Activated naive CD4-positive, alpha-beta T cell treated with anti-CD3 and anti-CD28 coated beads, Interleukin-2, amount 10 ng/mL, durations not matched to agents 7 days and 5 days (primary cell): ENCODE measurements at regions not wholly inside any gene's neighbourhood (a gene's known extent, or its start where the extent isn't known, plus 50 kb on each side); places are given as distances from the start of the nearest gene placed in this dataset.

Source experiments
- CTCF ChIA-PET: fragments of 350-600 bp; sonication (Branson Sonifier 250); formaldehyde crosslinking; loops from one replicate; lab custom pipeline; 2021; ENCODE audit warnings: antibody characterized with exemption; lab: Charles Lee
- DNase-seq: peaks from one replicate; pipeline ENCODE4 v3.0.0-alpha.2; 2020
- H3K27ac Mint-ChIP-seq: one replicate; pipeline ENCODE4 v1.8.0; 2021; ENCODE audit warnings: mild to moderate bottlenecking, moderate library complexity, mixed read lengths
- H3K27me3 Mint-ChIP-seq: one replicate; pipeline ENCODE4 v1.8.0; 2021; ENCODE audit warnings: mild to moderate bottlenecking, mixed read lengths
- H3K36me3 Mint-ChIP-seq: one replicate; pipeline ENCODE4 v1.8.0; 2021; ENCODE audit warnings: mixed read lengths
- H3K4me1 Mint-ChIP-seq: one replicate; pipeline ENCODE4 v1.8.0; 2021; ENCODE audit warnings: mixed read lengths
- H3K4me3 Mint-ChIP-seq: one replicate; pipeline ENCODE4 v1.8.0; 2021; ENCODE audit warnings: mild to moderate bottlenecking, moderate library complexity, mixed read lengths
- H3K9me3 Mint-ChIP-seq: one replicate; pipeline ENCODE4 v1.8.0; 2021; ENCODE audit warnings: mixed read lengths

GRCh38 chr4:11149612-11150259 lies 279.0 kb downstream of the HS3ST1 start:
- no peak for DNase-seq
- no peaks in the 10 kb centered on the region for H3K27me3 Mint-ChIP-seq
- H3K4me1 Mint-ChIP-seq: no peaks in the 10 kb centered on the region
- H3K36me3 Mint-ChIP-seq: no peaks in the 10 kb centered on the region
- H3K27ac Mint-ChIP-seq: no peak overlapping the region
- CTCF ChIA-PET: no interaction called here
- H3K9me3 Mint-ChIP-seq: no peaks in the 10 kb centered on the region
- no peak overlapping the region for H3K4me3 Mint-ChIP-seq

GRCh38 chr4:11139871-11140270 lies 288.8 kb downstream of the HS3ST1 start:
- CTCF ChIA-PET: no interaction called here
- H3K4me1 Mint-ChIP-seq: no peaks in the 10 kb centered on the region
- no peaks in the 10 kb centered on the region for H3K36me3 Mint-ChIP-seq
- no peaks in the 10 kb centered on the region for H3K27me3 Mint-ChIP-seq
- H3K4me3 Mint-ChIP-seq: no peak overlapping the region
- no peak overlapping the region for H3K27ac Mint-ChIP-seq
- no peak for DNase-seq
- peaks cover 2% of the 10 kb centered on the region for H3K9me3 Mint-ChIP-seq

DNA sequence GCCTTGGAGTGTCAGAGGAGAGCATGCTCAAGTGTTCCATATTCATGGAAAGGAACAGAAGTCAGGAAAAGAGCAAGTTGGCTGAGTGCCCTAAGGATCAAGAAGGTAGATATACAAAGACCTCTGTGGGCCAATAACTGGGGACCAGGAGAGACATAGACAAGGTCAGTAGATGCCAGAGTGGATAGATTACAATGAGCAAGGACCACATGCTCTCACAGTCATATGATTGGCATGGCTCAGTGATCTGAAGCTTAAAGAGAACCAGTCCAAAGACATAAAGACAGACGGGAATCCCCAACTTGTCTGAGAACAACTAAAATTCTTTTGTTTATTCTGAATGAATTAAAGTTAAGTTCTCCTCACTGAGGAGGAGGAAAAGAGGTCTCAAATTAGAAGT lies 289.7 kb downstream of the HS3ST1 start:
- no peaks in the 10 kb centered on the region for H3K4me1 Mint-ChIP-seq
- H3K36me3 Mint-ChIP-seq: no peaks in the 10 kb centered on the region
- H3K9me3 Mint-ChIP-seq: peaks cover 2% of the 10 kb centered on the region
- H3K27me3 Mint-ChIP-seq: no peaks in the 10 kb centered on the region
- no peak overlapping the region for H3K4me3 Mint-ChIP-seq
- DNase-seq: no peak
- CTCF ChIA-PET: no interaction called here
- no peak overlapping the region for H3K27ac Mint-ChIP-seq

- H3K4me3 Mint-ChIP-seq: no peak overlapping the region
- peaks cover 1% of the 10 kb centered on the region for H3K9me3 Mint-ChIP-seq
- H3K36me3 Mint-ChIP-seq: no peaks in the 10 kb centered on the region
- DNase-seq: no peak
- H3K4me1 Mint-ChIP-seq: no peaks in the 10 kb centered on the region
- H3K27ac Mint-ChIP-seq: no peak overlapping the region
- CTCF ChIA-PET: no interaction called here
- H3K27me3 Mint-ChIP-seq: no peaks in the 10 kb centered on the region
These were observed 294.0 kb downstream of the HS3ST1 start for GRCh38 chr4:11134705-11135104.

DNA sequence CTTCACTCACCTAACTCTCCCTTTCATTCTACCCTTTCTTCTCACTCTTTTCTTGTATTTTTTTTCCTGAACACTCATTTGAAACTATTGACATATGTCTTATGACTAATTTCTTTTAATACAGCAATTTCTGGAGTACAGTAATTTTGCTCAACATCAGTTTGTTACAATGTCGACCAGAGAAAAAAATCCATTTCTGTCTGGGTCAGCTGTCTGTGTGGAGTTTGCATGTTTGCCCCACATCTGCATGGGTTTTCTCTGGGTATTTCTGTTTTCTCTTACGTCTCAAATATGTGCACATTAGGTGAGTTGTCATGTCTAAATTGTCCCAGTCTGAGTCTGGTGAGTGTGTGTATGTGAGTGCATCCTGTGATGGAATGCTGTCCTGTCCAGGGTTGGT lies 294.8 kb downstream of the HS3ST1 start:
- H3K9me3 Mint-ChIP-seq: peaks cover 1% of the 10 kb centered on the region
- no peak overlapping the region for H3K4me3 Mint-ChIP-seq
- no peak overlapping the region for H3K27ac Mint-ChIP-seq
- DNase-seq: no peak
- CTCF ChIA-PET: no interaction called here
- no peaks in the 10 kb centered on the region for H3K4me1 Mint-ChIP-seq
- no peaks in the 10 kb centered on the region for H3K27me3 Mint-ChIP-seq
- no peaks in the 10 kb centered on the region for H3K36me3 Mint-ChIP-seq

- H3K27me3 Mint-ChIP-seq: no peaks in the 10 kb centered on the region
- H3K4me3 Mint-ChIP-seq: no peak overlapping the region
- H3K9me3 Mint-ChIP-seq: peaks cover 1% of the 10 kb centered on the region
- no peaks in the 10 kb centered on the region for H3K4me1 Mint-ChIP-seq
- CTCF ChIA-PET: no interaction called here
- DNase-seq: no peak
- no peaks in the 10 kb centered on the region for H3K36me3 Mint-ChIP-seq
- H3K27ac Mint-ChIP-seq: no peak overlapping the region
These were observed 296.2 kb downstream of the HS3ST1 start for GRCh38 chr4:11132478-11132877.

DNA sequence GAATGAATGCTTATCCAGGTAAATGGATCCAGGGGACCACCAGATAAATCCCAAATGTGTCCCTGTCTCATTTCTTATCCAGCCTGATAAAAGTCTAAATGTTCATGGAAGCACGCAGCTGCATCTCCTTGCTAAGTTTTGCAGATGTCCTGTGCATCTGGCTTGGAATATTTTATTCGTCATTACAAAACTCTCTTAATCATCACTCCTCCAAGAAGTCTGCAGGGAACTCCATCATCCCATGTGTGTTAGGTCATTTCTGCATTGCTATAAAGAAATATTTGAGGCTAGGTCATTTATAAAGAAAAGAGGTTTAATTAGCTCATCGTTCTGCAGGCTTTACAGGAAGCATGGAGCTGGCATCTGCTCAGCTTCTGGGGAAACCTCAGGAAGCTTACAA lies 297.2 kb downstream of the HS3ST1 start:
- no peak overlapping the region for H3K4me3 Mint-ChIP-seq
- peaks cover 1% of the 10 kb centered on the region for H3K9me3 Mint-ChIP-seq
- CTCF ChIA-PET: no interaction called here
- H3K27ac Mint-ChIP-seq: no peak overlapping the region
- no peaks in the 10 kb centered on the region for H3K4me1 Mint-ChIP-seq
- no peak for DNase-seq
- no peaks in the 10 kb centered on the region for H3K27me3 Mint-ChIP-seq
- no peaks in the 10 kb centered on the region for H3K36me3 Mint-ChIP-seq

GRCh38 chr4:11130195-11130970 lies 298.3 kb downstream of the HS3ST1 start:
- Mint-ChIP-seq H3K9me3 (peaks cover 1% of the 10 kb centered on the region), H3K36me3 (no peaks in the 10 kb centered on the region), H3K4me3 (no peak overlapping the region), H3K27ac (no peak overlapping the region), H3K27me3 (no peaks in the 10 kb centered on the region), H3K4me1 (no peaks in the 10 kb centered on the region)
- DNase-seq: no peak
- CTCF ChIA-PET: no interaction called here

GRCh38 chr4:11120435-11120834 lies 308.3 kb downstream of the HS3ST1 start:
- Mint-ChIP-seq H3K36me3 (no peaks in the 10 kb centered on the region), H3K4me1 (no peaks in the 10 kb centered on the region), H3K27me3 (no peaks in the 10 kb centered on the region), H3K9me3 (no peaks in the 10 kb centered on the region), H3K4me3 (no peak overlapping the region), H3K27ac (no peak overlapping the region)
- CTCF ChIA-PET: no interaction called here
- no peak for DNase-seq

DNA sequence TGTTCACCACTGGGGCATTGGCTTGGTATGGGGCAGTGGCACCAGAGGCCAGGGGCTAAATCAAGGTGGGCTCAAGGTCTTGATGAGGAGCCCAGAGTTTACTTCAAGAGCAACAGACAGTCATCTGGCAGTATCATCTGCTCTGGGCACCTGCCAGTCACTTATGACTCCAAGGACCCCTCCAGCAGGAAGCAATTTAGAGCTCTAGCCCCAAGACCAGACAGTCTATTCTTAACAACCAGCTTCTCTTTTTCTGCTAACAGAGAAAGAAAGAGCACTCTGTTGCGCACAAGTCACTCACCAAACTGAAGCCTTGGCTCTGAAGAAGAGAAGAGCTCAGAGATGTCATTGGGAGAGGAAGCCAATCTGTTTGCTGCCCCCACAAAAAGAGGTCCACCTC lies 309.2 kb downstream of the HS3ST1 start:
- H3K27ac Mint-ChIP-seq: no peak overlapping the region
- no peak overlapping the region for H3K4me3 Mint-ChIP-seq
- CTCF ChIA-PET: no interaction called here
- H3K9me3 Mint-ChIP-seq: no peaks in the 10 kb centered on the region
- H3K36me3 Mint-ChIP-seq: no peaks in the 10 kb centered on the region
- DNase-seq: no peak
- no peaks in the 10 kb centered on the region for H3K27me3 Mint-ChIP-seq
- H3K4me1 Mint-ChIP-seq: no peaks in the 10 kb centered on the region

GRCh38 chr4:11118513-11118912 lies 310.2 kb downstream of the HS3ST1 start:
- no peaks in the 10 kb centered on the region for H3K27me3 Mint-ChIP-seq
- no peak overlapping the region for H3K27ac Mint-ChIP-seq
- H3K36me3 Mint-ChIP-seq: no peaks in the 10 kb centered on the region
- no peak overlapping the region for H3K4me3 Mint-ChIP-seq
- CTCF ChIA-PET: no interaction called here
- no peak for DNase-seq
- H3K4me1 Mint-ChIP-seq: no peaks in the 10 kb centered on the region
- no peaks in the 10 kb centered on the region for H3K9me3 Mint-ChIP-seq

DNA sequence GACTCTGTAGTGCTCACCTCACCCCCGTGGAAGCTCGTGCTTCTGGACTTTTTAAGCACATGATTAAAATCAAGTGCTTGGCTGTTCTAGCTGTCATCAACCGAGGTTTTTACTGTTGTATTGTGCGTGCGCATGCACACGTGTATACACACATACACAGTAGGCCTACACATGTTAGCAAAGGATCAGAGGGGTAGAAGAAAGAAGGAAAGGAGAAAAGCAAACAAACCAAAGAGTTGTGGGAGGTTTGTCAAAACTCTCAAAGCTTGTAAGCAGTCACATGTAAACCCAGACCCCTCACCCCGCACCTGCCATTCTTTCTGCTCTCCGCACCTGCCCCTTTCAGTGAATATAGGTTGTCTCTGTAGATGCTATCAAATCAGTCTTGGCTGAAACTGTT lies 311.8 kb downstream of the HS3ST1 start:
- no peak overlapping the region for H3K27ac Mint-ChIP-seq
- DNase-seq: no peak
- CTCF ChIA-PET: no interaction called here

GRCh38 chr4:11111876-11112275 lies 316.8 kb downstream of the HS3ST1 start:
- CTCF ChIA-PET: no interaction called here
- H3K27me3 Mint-ChIP-seq: no peaks in the 10 kb centered on the region
- H3K4me1 Mint-ChIP-seq: no peaks in the 10 kb centered on the region
- H3K9me3 Mint-ChIP-seq: no peaks in the 10 kb centered on the region
- H3K4me3 Mint-ChIP-seq: no peak overlapping the region
- no peaks in the 10 kb centered on the region for H3K36me3 Mint-ChIP-seq
- no peak for DNase-seq
- H3K27ac Mint-ChIP-seq: no peak overlapping the region

More for the DNA sequence above, 311.8 kb downstream of the HS3ST1 start:
- Mint-ChIP-seq H3K27me3 (no peaks in the 10 kb centered on the region), H3K36me3 (no peaks in the 10 kb centered on the region), H3K4me3 (no peak overlapping the region), H3K4me1 (no peaks in the 10 kb centered on the region), H3K9me3 (no peaks in the 10 kb centered on the region)

DNA sequence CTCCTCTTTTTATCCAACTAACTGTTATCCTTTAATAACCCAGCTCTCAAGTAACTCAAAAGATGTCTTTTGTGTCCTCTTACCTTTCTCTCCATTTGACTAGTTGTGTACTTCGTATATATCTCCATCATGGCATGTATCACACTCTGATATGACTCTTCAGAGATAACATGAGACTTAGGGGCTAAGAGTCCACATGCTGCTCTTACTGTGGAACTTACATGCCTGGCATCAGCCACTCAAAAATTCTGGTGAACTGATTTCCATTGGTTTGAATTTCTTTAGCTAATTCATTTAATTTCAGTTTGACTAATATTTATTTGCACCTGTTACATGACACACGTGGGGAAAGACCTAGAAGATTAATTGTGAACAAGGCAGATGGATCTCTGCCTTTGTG lies 317.3 kb downstream of the HS3ST1 start:
- Mint-ChIP-seq H3K4me3 (no peak overlapping the region), H3K27me3 (no peaks in the 10 kb centered on the region), H3K27ac (no peak overlapping the region), H3K9me3 (no peaks in the 10 kb centered on the region), H3K4me1 (no peaks in the 10 kb centered on the region), H3K36me3 (no peaks in the 10 kb centered on the region)
- CTCF ChIA-PET: no interaction called here
- no peak for DNase-seq

DNA sequence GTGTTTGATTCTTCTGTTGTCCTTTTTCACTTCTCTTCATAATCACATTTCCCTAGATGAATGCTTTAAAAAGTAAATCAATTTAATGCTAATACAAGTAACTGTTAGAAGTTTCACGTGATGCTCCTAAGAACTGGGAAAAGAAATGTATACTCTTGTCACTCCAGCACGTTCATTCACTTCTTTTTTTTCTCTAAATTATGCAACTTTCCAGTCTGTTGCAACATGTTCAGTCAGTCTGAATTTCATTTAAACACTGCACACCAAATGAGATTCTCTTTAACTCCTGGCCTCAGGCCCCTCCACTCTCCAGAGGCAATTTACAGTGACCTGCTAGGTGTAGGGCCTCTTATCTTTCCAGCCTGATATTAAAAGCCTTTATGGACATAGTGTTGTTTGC lies 321.9 kb downstream of the HS3ST1 start:
- no peak overlapping the region for H3K27ac Mint-ChIP-seq
- CTCF ChIA-PET: no interaction called here
- H3K36me3 Mint-ChIP-seq: no peaks in the 10 kb centered on the region
- no peak for DNase-seq
- no peaks in the 10 kb centered on the region for H3K4me1 Mint-ChIP-seq
- H3K4me3 Mint-ChIP-seq: no peak overlapping the region
- peaks cover 2% of the 10 kb centered on the region for H3K9me3 Mint-ChIP-seq
- H3K27me3 Mint-ChIP-seq: no peaks in the 10 kb centered on the region
